HCT116 (cell line): ENCODE measurements at regions not wholly inside any gene's neighbourhood (a gene's known extent, or its start where the extent isn't known, plus 50 kb on each side); places are given as distances from the start of the nearest gene placed in this dataset.

Experiments
- ATAC-seq: fragments of 200-7000 bp; cut with Tn5 transposase; 2 replicates; pipeline ENCODE4 v1.9.1; 2020; ENCODE audit warnings: mild to moderate bottlenecking, moderate library complexity
- BruUV-seq: library from RNA; stranded (reverse); fragments of 400-500 nt; replicated peaks from 2 replicates; lab custom pipeline; 2021; lab: Mats Ljungman, UMichigan
- CTCF ChIA-PET: fragments of 300-600 bp; sonication (Branson Sonifier 250); formaldehyde crosslinking; loops from one replicate; lab custom pipeline; 2021; ENCODE audit warnings: antibody characterized with exemption; lab: Charles Lee
- POLR2A ChIA-PET: fragments of 300-600, 350-600 bp; sonication (Branson Sonifier 250); formaldehyde crosslinking; loops from one replicate; lab custom pipeline; 2021; ENCODE audit warnings: antibody characterized with exemption; lab: Charles Lee
- RAD21 ChIA-PET, 2 experiments: fragments of 300-600 bp; sonication (Branson Sonifier 250); formaldehyde crosslinking; loops; one replicate each; lab custom pipeline; 2023; ENCODE audit warnings: low total read pairs in 2 of 2; ENCODE audit not compliant: uncharacterized antibody in 2 of 2, unreplicated experiment in 2 of 2, low non-redundant PET in 1 of 2; lab: Charles Lee
- DNase-seq: peaks from one replicate; pipeline ENCODE4 v3.0.0-alpha.2; 2010; ENCODE audit warnings: low read depth, low spot score
- H2AFZ ChIP-seq: fragments of 200-600 bp; shearing (Covaris generic), sonication (generic); 2 replicates; pipeline ENCODE4 v1.6.1; 2017; ENCODE audit warnings: low read depth, mixed run types, mixed read lengths, antibody characterized with exemption, low read length; ENCODE audit not compliant: poor library complexity, severe bottlenecking
- H3K27ac ChIP-seq: 2 replicates; pipeline ENCODE4 v1.5.1; 2012; ENCODE audit warnings: low read depth, low read length
- H3K27me3 ChIP-seq: fragments of 200-600 bp; sonication (generic); 2 replicates; pipeline ENCODE4 v1.6.1; 2016; ENCODE audit warnings: mixed run types, low read length, mixed read lengths; ENCODE audit not compliant: insufficient read depth
- H3K36me3 ChIP-seq, 2 experiments: fragments of 200-500 bp in 1 of 2; fragments of 200-600 bp in 1 of 2; sonication (Bioruptor generic) in 1 of 2; sonication (generic) in 1 of 2; 2 replicates each; pipeline versions ENCODE4 v1.5.1 to v1.6.1; 2014 to 2016; ENCODE audit warnings: low read length in 2 of 2, inconsistent platforms in 1 of 2, mixed read lengths in 1 of 2, mixed run types in 1 of 2; ENCODE audit not compliant: insufficient read depth in 2 of 2, control insufficient read depth in 1 of 2
- H3K4me1 ChIP-seq, 2 experiments: fragments of 200-600 bp in 1 of 2; sonication (generic) in 1 of 2; 2 replicates each; pipeline versions ENCODE4 v1.5.1 to v1.6.1; 2012 to 2017; ENCODE audit warnings: low read length in 2 of 2, inconsistent platforms in 1 of 2, mild to moderate bottlenecking in 1 of 2, mixed read lengths in 1 of 2, mixed run types in 1 of 2, moderate library complexity in 1 of 2; ENCODE audit not compliant: insufficient read depth in 2 of 2, control insufficient read depth in 1 of 2
- H3K4me2 ChIP-seq: fragments of 200-600 bp; sonication (generic); 2 replicates; pipeline ENCODE4 v1.6.1; 2017; ENCODE audit warnings: mixed run types, low read length, mixed read lengths
- H3K4me3 ChIP-seq, 2 experiments: fragments of 200-600 bp in 1 of 2; sonication (generic) in 1 of 2; replicated peaks in 1 of 2; 2 replicates each; pipeline ENCODE4 v1.5.1; 2011 to 2016; ENCODE audit warnings: low read length in 2 of 2, control low read depth in 1 of 2, low read depth in 1 of 2, mild to moderate bottlenecking in 1 of 2, mixed read lengths in 1 of 2, mixed run types in 1 of 2
- H3K79me2 ChIP-seq: fragments of 200-600 bp; sonication (generic); 2 replicates; pipeline ENCODE4 v1.6.1; 2017; ENCODE audit warnings: mild to moderate bottlenecking, mixed run types, low read length, moderate library complexity, mixed read lengths; ENCODE audit not compliant: insufficient read depth
- H3K9ac ChIP-seq: fragments of 200-600 bp; sonication (generic); 2 replicates; pipeline ENCODE4 v1.6.1; 2016; ENCODE audit warnings: low read length, mixed read lengths
- H3K9me2 ChIP-seq: fragments of 200-600 bp; sonication (generic), shearing (Covaris generic); 2 replicates; pipeline ENCODE4 v1.6.1; 2017; ENCODE audit warnings: mixed run types, mild to moderate bottlenecking, moderate library complexity; ENCODE audit not compliant: insufficient read depth
- H3K9me3 ChIP-seq, 2 experiments: fragments of 200-500 bp in 1 of 2; fragments of 200-600 bp in 1 of 2; sonication (Bioruptor generic) in 1 of 2; sonication (generic) in 1 of 2; 2 replicates each; pipeline ENCODE4 v1.6.1; 2014 to 2017; ENCODE audit warnings: low read length in 2 of 2, mixed read lengths in 2 of 2, inconsistent platforms in 1 of 2, low read depth in 1 of 2, mild to moderate bottlenecking in 1 of 2, mixed run types in 1 of 2, moderate library complexity in 1 of 2; ENCODE audit not compliant: control insufficient read depth in 1 of 2, insufficient read depth in 1 of 2
- H4K20me1 ChIP-seq: fragments of 200-600 bp; sonication (generic), shearing (Covaris generic); 2 replicates; pipeline ENCODE4 v1.6.1; 2017; ENCODE audit warnings: mixed run types, mild to moderate bottlenecking, moderate library complexity; ENCODE audit not compliant: insufficient read depth
- EGR1 ChIP-seq: IDR thresholded peaks from 2 replicates; pipeline ENCODE4 v1.6.1; 2012; ENCODE audit warnings: low read depth
- ELF1 ChIP-seq: IDR thresholded peaks from 2 replicates; pipeline ENCODE4 v1.6.1; 2012; ENCODE audit warnings: low read depth, borderline replicate concordance
- MAX ChIP-seq: IDR thresholded peaks from 2 replicates; pipeline ENCODE4 v1.6.1; 2012
- POLR2A ChIP-seq: IDR thresholded peaks from 2 replicates; pipeline ENCODE4 v1.7.0; 2011; ENCODE audit warnings: borderline replicate concordance; ENCODE audit not compliant: insufficient read depth, insufficient read length; ENCODE audit errors: extremely low read depth
- RAD21 ChIP-seq: IDR thresholded peaks from 2 replicates; pipeline ENCODE4 v1.6.1; 2012; ENCODE audit warnings: low read depth, mild to moderate bottlenecking
- SIN3A ChIP-seq: IDR thresholded peaks from 2 replicates; pipeline ENCODE4 v1.6.1; 2012; ENCODE audit warnings: low read depth
- SRF ChIP-seq: IDR thresholded peaks from 2 replicates; pipeline ENCODE4 v1.6.1; 2012; ENCODE audit warnings: low read depth
- ZBTB33 ChIP-seq: IDR thresholded peaks from 2 replicates; pipeline ENCODE4 v1.6.1; 2011; ENCODE audit warnings: mild to moderate bottlenecking, low read length, moderate library complexity; ENCODE audit not compliant: insufficient replicate concordance; ENCODE audit errors: extremely low read depth
- ZNF274 ChIP-seq: fragments of 200-500 bp; sonication (Bioruptor generic); IDR thresholded peaks from 2 replicates; pipeline ENCODE4 v1.6.1; 2014; ENCODE audit warnings: mild to moderate bottlenecking, low read depth, low read length, inconsistent platforms
- intact Hi-C: fragments of 100-400 bp; cut with micrococcal nuclease; formaldehyde crosslinking; loops from 2 replicates; pipeline ENCODE4 v1.10.0; 2022

GRCh38 chr5:29993286-29993685 is 1200.2 kb upstream of the CDH6 start:
- Histone ChIP-seq H2AFZ (no peak overlapping the region), H3K4me3 (no peak overlapping the region), H3K9me2 (no peaks in the 10 kb centered on the region), H4K20me1 (no peaks in the 10 kb centered on the region), H3K27me3 (no peaks in the 10 kb centered on the region), H3K79me2 (no peaks in the 10 kb centered on the region), H3K4me2 (no peak overlapping the region), H3K9ac (no peak overlapping the region), H3K27ac (no peak overlapping the region), H3K9me3 (peaks cover 13 to 14% of the 10 kb centered on the region in 2 experiments; a peak in 2 of 4 replicates), H3K4me1 (no peaks in the 10 kb centered on the region), H3K36me3 (no peaks in the 10 kb centered on the region)
- no peak for ATAC-seq
- POLR2A ChIA-PET = no interaction called here
- BruUV-seq = no TSS peak
- RAD21 ChIA-PET = no interaction called here
- TF ChIP-seq ZNF274 (no peak), EGR1 (no peak)
- intact Hi-C loops = no loop called here
- CTCF ChIA-PET = no interaction called here
- no peak for DNase-seq

DNA sequence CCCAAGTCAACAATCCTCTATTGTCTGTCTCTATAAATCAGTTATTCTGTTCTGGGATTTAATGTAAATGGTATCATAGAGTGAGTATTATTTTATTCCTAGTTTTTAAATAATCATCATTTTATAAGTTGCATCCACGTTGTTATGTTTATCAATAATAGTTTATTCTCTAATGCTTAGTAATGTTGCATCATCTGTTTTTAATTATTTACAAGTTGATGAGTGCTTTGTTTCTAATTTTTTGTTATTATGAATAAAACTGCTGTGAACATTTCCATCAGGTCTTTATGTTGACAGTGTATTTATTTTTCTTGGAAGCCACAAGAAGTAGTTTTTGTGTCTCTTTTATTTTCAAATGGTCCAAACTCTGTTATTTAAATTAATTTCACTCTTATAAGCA is 1201.2 kb upstream of the CDH6 start:
- ChIA-PET CTCF (no interaction called here), RAD21 (no interaction called here), POLR2A (no interaction called here)
- Histone ChIP-seq H3K4me1 (no peaks in the 10 kb centered on the region), H3K9me3 (peaks cover 13 to 20% of the 10 kb centered on the region in 2 experiments; a peak in 2 of 4 replicates), H3K9ac (no peak overlapping the region), H3K36me3 (no peaks in the 10 kb centered on the region), H3K9me2 (no peaks in the 10 kb centered on the region), H4K20me1 (no peaks in the 10 kb centered on the region), H3K4me2 (no peak overlapping the region), H3K27ac (no peak overlapping the region), H3K27me3 (no peaks in the 10 kb centered on the region), H2AFZ (no peak overlapping the region), H3K4me3 (no peak overlapping the region), H3K79me2 (no peaks in the 10 kb centered on the region)
- ATAC-seq = no peak
- BruUV-seq = no TSS peak
- no peak for DNase-seq
- intact Hi-C loops = no loop called here
- no peak for TF ChIP-seq SRF
- no peak for TF ChIP-seq ZBTB33
- no peak for TF ChIP-seq POLR2A
- no peak for TF ChIP-seq ELF1
- no peak for TF ChIP-seq SIN3A
- TF ChIP-seq RAD21 = no peak
- TF ChIP-seq MAX = no peak
- TF ChIP-seq, all 23 proteins: peak for 0
